ENCODE measurements at regions not wholly inside any gene's neighbourhood (a gene's known extent, or its start where the extent isn't known, plus 50 kb on each side); places are given as distances from the start of the nearest gene placed in this dataset.
"Not testable (repeated sequence)": the region's sequence is repeated elsewhere in the genome, so short reads cannot be mapped to it uniquely, and the experiment has no call there.

- Histone ChIP-seq H3K79me2 (ENCODE audit: insufficient read depth, low read length) (no peaks in the 10 kb centered on the region), H3K4me1 (ENCODE audit: insufficient read depth, low read length) (no peaks in the 10 kb centered on the region), H3K36me3 (ENCODE audit: insufficient read depth, low read length) (no peaks in the 10 kb centered on the region), H3K27me3 (ENCODE audit: insufficient read depth, low read length, poor library complexity) (no peaks in the 10 kb centered on the region), H2AFZ (ENCODE audit: low read depth, low read length) (no peak overlapping the region), H3K4me2 (ENCODE audit: insufficient read depth, low read length) (no peak overlapping the region), H3K9me3 (ENCODE audit: insufficient read depth, low read length, severe bottlenecking) (peaks cover 2% of the 10 kb centered on the region), H3K4me3 (ENCODE audit: low read depth in 1 of 2, low read length in 2 of 2) (no peak overlapping the region), H3K27ac (ENCODE audit: low read length) (no peak overlapping the region), H3K9ac (ENCODE audit: low read depth, low read length) (no peak overlapping the region), H4K20me1 (ENCODE audit: insufficient read depth, low read length) (no peaks in the 10 kb centered on the region)
- DNase-seq (no peak), ATAC-seq (ENCODE audit: insufficient read depth, low read depth) (no peak)
- TF ChIP-seq EZH2 (IDR thresholded peaks at IDR 0.05; ENCODE audit: borderline replicate concordance, low read depth, low read length, severe bottlenecking): no peak
- no peak for TF ChIP-seq CTCF (IDR thresholded peaks at IDR 0.05; ENCODE audit: borderline replicate concordance, extremely low read depth, low read length, poor library complexity, severe bottlenecking)
Observed at GRCh38 chr12:29008786-29009185, 140.3 kb upstream of the FAR2 start.

GRCh38 chr12:29012673-29013072, 136.4 kb upstream of the FAR2 start:
- H3K27me3 ChIP-seq (ENCODE audit: insufficient read depth, low read length, poor library complexity): no peaks in the 10 kb centered on the region
- no peak overlapping the region for H3K4me3 ChIP-seq (ENCODE audit: low read depth in 1 of 2, low read length in 2 of 2)
- H3K4me2 ChIP-seq (ENCODE audit: insufficient read depth, low read length): no peak overlapping the region
- TF ChIP-seq EZH2 (IDR thresholded peaks at IDR 0.05; ENCODE audit: borderline replicate concordance, low read depth, low read length, severe bottlenecking) (no peak), CTCF (IDR thresholded peaks at IDR 0.05; ENCODE audit: borderline replicate concordance, extremely low read depth, low read length, poor library complexity, severe bottlenecking) (no peak)
- H2AFZ ChIP-seq (ENCODE audit: low read depth, low read length): no peak overlapping the region
- no peaks in the 10 kb centered on the region for H4K20me1 ChIP-seq (ENCODE audit: insufficient read depth, low read length)
- H3K27ac ChIP-seq (ENCODE audit: low read length): no peak overlapping the region
- no peak; the same call in 2 of the 3 replicates for ATAC-seq (ENCODE audit: insufficient read depth, low read depth)
- no peak for DNase-seq
- no peaks in the 10 kb centered on the region for H3K4me1 ChIP-seq (ENCODE audit: insufficient read depth, low read length)
- no peaks in the 10 kb centered on the region for H3K9me3 ChIP-seq (ENCODE audit: insufficient read depth, low read length, severe bottlenecking)
- no peak overlapping the region for H3K9ac ChIP-seq (ENCODE audit: low read depth, low read length)
- H3K36me3 ChIP-seq (ENCODE audit: insufficient read depth, low read length): no peaks in the 10 kb centered on the region
- H3K79me2 ChIP-seq (ENCODE audit: insufficient read depth, low read length): no peaks in the 10 kb centered on the region

- H3K9ac ChIP-seq (ENCODE audit: low read depth, low read length); H3K4me3 ChIP-seq (ENCODE audit: low read depth in 1 of 2, low read length in 2 of 2); H3K27ac ChIP-seq (ENCODE audit: low read length); H3K4me1 ChIP-seq (ENCODE audit: insufficient read depth, low read length); H3K79me2 ChIP-seq (ENCODE audit: insufficient read depth, low read length); H3K36me3 ChIP-seq (ENCODE audit: insufficient read depth, low read length); H3K27me3 ChIP-seq (ENCODE audit: insufficient read depth, low read length, poor library complexity); H3K4me2 ChIP-seq (ENCODE audit: insufficient read depth, low read length); ATAC-seq (ENCODE audit: insufficient read depth, low read depth); H2AFZ ChIP-seq (ENCODE audit: low read depth, low read length); DNase-seq; H3K9me3 ChIP-seq (ENCODE audit: insufficient read depth, low read length, severe bottlenecking); H4K20me1 ChIP-seq (ENCODE audit: insufficient read depth, low read length): not testable (repeated sequence)
Observed at GRCh38 chr12:29017532-29017931, 131.5 kb upstream of the FAR2 start.

GRCh38 chr12:29023436-29024076, 125.5 kb upstream of the FAR2 start:
- DNase-seq: no peak
- Histone ChIP-seq H3K4me1 (ENCODE audit: insufficient read depth, low read length) (peaks cover 12% of the 10 kb centered on the region), H2AFZ (ENCODE audit: low read depth, low read length) (no peak overlapping the region), H3K9me3 (ENCODE audit: insufficient read depth, low read length, severe bottlenecking) (no peaks in the 10 kb centered on the region), H3K9ac (ENCODE audit: low read depth, low read length) (no peak overlapping the region), H3K27me3 (ENCODE audit: insufficient read depth, low read length, poor library complexity) (peaks cover 4% of the 10 kb centered on the region), H3K79me2 (ENCODE audit: insufficient read depth, low read length) (no peaks in the 10 kb centered on the region), H4K20me1 (ENCODE audit: insufficient read depth, low read length) (no peaks in the 10 kb centered on the region), H3K36me3 (ENCODE audit: insufficient read depth, low read length) (no peaks in the 10 kb centered on the region), H3K4me2 (ENCODE audit: insufficient read depth, low read length) (no peak overlapping the region), H3K27ac (ENCODE audit: low read length) (no peak overlapping the region), H3K4me3 (ENCODE audit: low read depth in 1 of 2, low read length in 2 of 2) (no peak overlapping the region)
- no peak for TF ChIP-seq EZH2 (IDR thresholded peaks at IDR 0.05; ENCODE audit: borderline replicate concordance, low read depth, low read length, severe bottlenecking)
- no peak for ATAC-seq (ENCODE audit: insufficient read depth, low read depth)
